GM23338 (cell line): ENCODE measurements at regions not wholly inside any gene's neighbourhood (a gene's known extent, or its start where the extent isn't known, plus 50 kb on each side); places are given as distances from the start of the nearest gene placed in this dataset.

Experiments used
- ATAC-seq: fragments of 200-7000 bp; cut with Tn5 transposase; 3 replicates; pipeline ENCODE4 v1.9.1; 2020
- DNase-seq: peaks from one replicate; pipeline ENCODE4 v3.0.0-alpha.2; 2015; ENCODE audit warnings: low spot score
- H2AFZ ChIP-seq: fragments of 200-600 bp; sonication (generic); 2 replicates; pipeline ENCODE4 v1.8.0; 2016; ENCODE audit warnings: antibody characterized with exemption, mild to moderate bottlenecking, moderate library complexity
- H3F3A ChIP-seq: fragments of 200-600 bp; sonication (generic); replicated peaks from 2 replicates; pipeline ENCODE4 v1.8.0; 2017; ENCODE audit warnings: antibody characterized with exemption, mixed run types, low read depth
- H3K27ac ChIP-seq: fragments of 200-600 bp; sonication (generic); 2 replicates; pipeline ENCODE4 v1.6.1; 2016; ENCODE audit warnings: low read depth
- H3K27me3 ChIP-seq: fragments of 200-600 bp; sonication (generic); 2 replicates; pipeline ENCODE4 v1.8.0; 2016; ENCODE audit warnings: mild to moderate bottlenecking, mixed run types, moderate library complexity; ENCODE audit not compliant: insufficient read depth
- H3K36me3 ChIP-seq: fragments of 200-600 bp; sonication (generic); 2 replicates; pipeline ENCODE4 v1.8.0; 2016; ENCODE audit warnings: mild to moderate bottlenecking; ENCODE audit not compliant: insufficient read depth
- H3K4me1 ChIP-seq: fragments of 200-600 bp; sonication (generic); 2 replicates; pipeline ENCODE4 v1.8.0; 2016; ENCODE audit warnings: mild to moderate bottlenecking, moderate library complexity; ENCODE audit not compliant: insufficient read depth
- H3K4me2 ChIP-seq: fragments of 200-600 bp; sonication (generic); 2 replicates; pipeline ENCODE4 v1.7.1; 2017; ENCODE audit warnings: mixed run types
- H3K4me3 ChIP-seq: fragments of 200-600 bp; sonication (generic); 2 replicates; pipeline ENCODE4 v1.6.1; 2016; ENCODE audit warnings: mixed run types
- H3K79me2 ChIP-seq: fragments of 200-600 bp; sonication (generic); replicated peaks from 2 replicates; pipeline ENCODE4 v1.8.0; 2017; ENCODE audit warnings: mild to moderate bottlenecking; ENCODE audit not compliant: insufficient read depth
- H3K9me2 ChIP-seq: fragments of 200-600 bp; sonication (generic); 2 replicates; pipeline ENCODE4 v1.8.0; 2017; ENCODE audit not compliant: insufficient read depth
- H4K20me1 ChIP-seq: fragments of 200-600 bp; sonication (generic); replicated peaks from 2 replicates; pipeline ENCODE4 v1.8.0; 2017; ENCODE audit warnings: mild to moderate bottlenecking; ENCODE audit not compliant: insufficient read depth
- H3K27ac Mint-ChIP-seq: 2 replicates; pipeline ENCODE4 v1.8.0; 2020; ENCODE audit warnings: inconsistent platforms, mild to moderate bottlenecking, moderate library complexity, mixed read lengths
- H3K27me3 Mint-ChIP-seq: 3 replicates; pipeline ENCODE4 v1.8.0; 2022; ENCODE audit warnings: low read depth, mild to moderate bottlenecking, moderate library complexity, mixed read lengths, inconsistent platforms; ENCODE audit not compliant: insufficient read depth, poor library complexity
- H3K36me3 Mint-ChIP-seq: 3 replicates; pipeline ENCODE4 v1.8.0; 2021; ENCODE audit warnings: low read depth, mild to moderate bottlenecking, inconsistent platforms, moderate library complexity, mixed read lengths
- H3K4me1 Mint-ChIP-seq: 3 replicates; pipeline ENCODE4 v1.8.0; 2020; ENCODE audit warnings: mild to moderate bottlenecking, inconsistent platforms, mixed read lengths
- H3K4me3 Mint-ChIP-seq: 3 replicates; pipeline ENCODE4 v1.8.0; 2021; ENCODE audit warnings: moderate library complexity, mild to moderate bottlenecking, inconsistent platforms, mixed read lengths
- H3K9me3 Mint-ChIP-seq: 3 replicates; pipeline ENCODE4 v1.8.0; 2020; ENCODE audit warnings: moderate library complexity, mild to moderate bottlenecking, inconsistent platforms, mixed read lengths
- CTCF ChIP-seq, 2 experiments: fragments of 200-600 bp in 1 of 2; sonication (generic) in 1 of 2; conservative IDR thresholded peaks; 2 replicates each; pipeline versions ENCODE4 v1.5.1 to v1.6.1; 2016 to 2017; ENCODE audit warnings: antibody characterized with exemption in 2 of 2, low read depth in 2 of 2, mild to moderate bottlenecking in 2 of 2, moderate library complexity in 1 of 2
- NANOG ChIP-seq: IDR thresholded peaks from 2 replicates; pipeline ENCODE4 v1.6.1; 2016; ENCODE audit warnings: antibody characterized with exemption, borderline replicate concordance
- ZNF462 ChIP-seq: fragments of 250-450 bp; sonication (Bioruptor Pico); IDR thresholded peaks from 2 replicates; pipeline ENCODE4 v1.5.0; 2020; ENCODE audit warnings: mild to moderate bottlenecking, moderate library complexity

GRCh38 chr14:38808734-38809455, 294.1 kb downstream of the SEC23A start:
- H3K36me3 Mint-ChIP-seq, result peaks cover 12% of the 10 kb centered on the region; the same call in 2 of the 3 replicates
- H3K27ac Mint-ChIP-seq, result peak overlapping the region; percentile 74; the same call in 1 of the 2 replicates
- no peaks in the 10 kb centered on the region for H3K79me2 ChIP-seq
- TF ChIP-seq ZNF462 (CRISPR knock-in tag), result no peak
- no peak for TF ChIP-seq NANOG
- peak; percentile 48 to 60 for TF ChIP-seq CTCF (conservative IDR thresholded peaks at IDR 0.05; ENCODE audit: low read depth in 2 of 2)
- H3K4me1 Mint-ChIP-seq, result no peaks in the 10 kb centered on the region
- H3K4me2 ChIP-seq, result no peak overlapping the region
- peak overlapping the region; percentile 90 for H2AFZ ChIP-seq
- no peak overlapping the region for H3K27ac ChIP-seq
- no peaks in the 10 kb centered on the region for H4K20me1 ChIP-seq
- H3K4me3 ChIP-seq, result no peak overlapping the region
- peak; percentile 32; the same call in 2 of the 3 replicates for ATAC-seq
- no peaks in the 10 kb centered on the region for H3K9me2 ChIP-seq
- H3K9me3 Mint-ChIP-seq, result peaks cover 21% of the 10 kb centered on the region
- no peaks in the 10 kb centered on the region for H3K27me3 ChIP-seq
- 0 out of 2 replicates have a peak, but pooled peaks cover 3% of the 10 kb centered on the region for H3K36me3 ChIP-seq
- H3K27me3 Mint-ChIP-seq, result peaks cover 2% of the 10 kb centered on the region
- H3K4me3 Mint-ChIP-seq, result no peak overlapping the region
- no peaks in the 10 kb centered on the region for H3F3A ChIP-seq
- peak; percentile 17 for DNase-seq
- H3K4me1 ChIP-seq, result no peaks in the 10 kb centered on the region
